Chondrocyte (in vitro differentiated cells): ENCODE measurements at regions not wholly inside any gene's neighbourhood (a gene's known extent, or its start where the extent isn't known, plus 50 kb on each side); places are given as distances from the start of the nearest gene placed in this dataset.

Experiments used
- DNase-seq: peaks from one replicate; pipeline ENCODE4 v3.0.0; 2021; ENCODE audit warnings: mixed read lengths, low spot score
- H3K27ac Mint-ChIP-seq: one replicate; pipeline ENCODE4 v1.8.0; 2021; ENCODE audit warnings: mild to moderate bottlenecking, moderate library complexity, mixed read lengths; ENCODE audit not compliant: unreplicated experiment
- H3K27me3 Mint-ChIP-seq: 2 replicates; pipeline ENCODE4 v1.8.0; 2021; ENCODE audit warnings: low read depth, mixed read lengths
- H3K36me3 Mint-ChIP-seq: 2 replicates; pipeline ENCODE4 v1.8.0; 2021; ENCODE audit warnings: low read depth, mixed read lengths
- H3K4me1 Mint-ChIP-seq: 2 replicates; pipeline ENCODE4 v1.8.0; 2021; ENCODE audit warnings: low read depth, mild to moderate bottlenecking, mixed read lengths
- H3K4me3 Mint-ChIP-seq: one replicate; pipeline ENCODE4 v1.8.0; 2021; ENCODE audit warnings: mild to moderate bottlenecking, moderate library complexity, mixed read lengths; ENCODE audit not compliant: unreplicated experiment
- H3K9me3 Mint-ChIP-seq: 2 replicates; pipeline ENCODE4 v1.8.0; 2021; ENCODE audit warnings: low read depth, mixed read lengths
- TF ChIP-seq, protein P1 (sequence below): fragments of 200-600 bp; sonication (generic); IDR thresholded peaks from 2 replicates; pipeline ENCODE4 v1.5.0; 2021; ENCODE audit warnings: antibody characterized with exemption, mild to moderate bottlenecking, moderate library complexity

DNA sequence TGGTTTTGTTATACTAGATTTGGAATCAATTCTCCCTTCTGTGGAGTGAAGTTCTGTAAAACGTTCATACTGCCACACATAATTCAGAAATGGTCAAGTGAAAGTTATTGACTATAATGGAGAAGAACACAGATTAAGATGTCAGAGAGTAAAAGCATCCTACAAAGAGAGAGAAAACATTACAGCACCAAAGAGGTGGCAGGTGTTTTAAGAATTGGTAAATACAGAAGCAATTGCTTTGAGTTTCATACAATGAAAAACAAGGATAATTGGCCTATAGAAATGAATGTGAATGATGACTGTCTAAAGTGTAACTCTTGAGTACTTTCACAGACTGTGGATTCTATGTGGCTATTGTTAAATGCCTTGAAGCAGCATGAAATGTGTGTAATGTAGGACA, 435.6 kb upstream of the SMIM31 start:
- no peak overlapping the region for H3K27ac Mint-ChIP-seq
- H3K9me3 Mint-ChIP-seq: peaks cover 5% of the 10 kb centered on the region
- DNase-seq: no peak
- H3K36me3 Mint-ChIP-seq: no peaks in the 10 kb centered on the region
- TF ChIP-seq, protein P1, sequence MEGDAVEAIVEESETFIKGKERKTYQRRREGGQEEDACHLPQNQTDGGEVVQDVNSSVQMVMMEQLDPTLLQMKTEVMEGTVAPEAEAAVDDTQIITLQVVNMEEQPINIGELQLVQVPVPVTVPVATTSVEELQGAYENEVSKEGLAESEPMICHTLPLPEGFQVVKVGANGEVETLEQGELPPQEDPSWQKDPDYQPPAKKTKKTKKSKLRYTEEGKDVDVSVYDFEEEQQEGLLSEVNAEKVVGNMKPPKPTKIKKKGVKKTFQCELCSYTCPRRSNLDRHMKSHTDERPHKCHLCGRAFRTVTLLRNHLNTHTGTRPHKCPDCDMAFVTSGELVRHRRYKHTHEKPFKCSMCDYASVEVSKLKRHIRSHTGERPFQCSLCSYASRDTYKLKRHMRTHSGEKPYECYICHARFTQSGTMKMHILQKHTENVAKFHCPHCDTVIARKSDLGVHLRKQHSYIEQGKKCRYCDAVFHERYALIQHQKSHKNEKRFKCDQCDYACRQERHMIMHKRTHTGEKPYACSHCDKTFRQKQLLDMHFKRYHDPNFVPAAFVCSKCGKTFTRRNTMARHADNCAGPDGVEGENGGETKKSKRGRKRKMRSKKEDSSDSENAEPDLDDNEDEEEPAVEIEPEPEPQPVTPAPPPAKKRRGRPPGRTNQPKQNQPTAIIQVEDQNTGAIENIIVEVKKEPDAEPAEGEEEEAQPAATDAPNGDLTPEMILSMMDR: no peak
- H3K4me3 Mint-ChIP-seq: no peak overlapping the region
- peaks cover 6% of the 10 kb centered on the region for H3K27me3 Mint-ChIP-seq
- no peaks in the 10 kb centered on the region for H3K4me1 Mint-ChIP-seq

DNA sequence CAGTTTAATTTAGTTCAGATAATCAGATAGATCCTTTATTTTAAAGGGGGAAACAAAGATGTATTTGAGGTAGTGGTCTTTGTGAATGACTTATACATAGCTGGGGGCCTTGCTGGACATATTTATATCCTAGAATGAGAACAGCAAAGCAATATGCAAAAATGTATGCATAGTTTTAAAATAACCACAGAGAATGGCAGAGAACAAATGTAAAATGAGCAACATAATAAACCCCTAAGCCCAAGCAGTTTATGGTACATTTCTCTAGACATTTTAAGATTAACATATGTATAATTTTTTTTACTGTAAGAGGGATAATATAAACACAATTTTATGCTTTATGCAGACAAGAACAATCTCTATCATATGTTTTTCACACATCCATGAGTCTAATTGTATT, 434.2 kb upstream of the SMIM31 start:
- H3K4me1 Mint-ChIP-seq: no peaks in the 10 kb centered on the region
- no peaks in the 10 kb centered on the region for H3K36me3 Mint-ChIP-seq
- peaks cover 5% of the 10 kb centered on the region for H3K9me3 Mint-ChIP-seq
- peaks cover 3% of the 10 kb centered on the region for H3K27me3 Mint-ChIP-seq
- DNase-seq: no peak
- H3K27ac Mint-ChIP-seq: no peak overlapping the region
- H3K4me3 Mint-ChIP-seq: no peak overlapping the region
- TF ChIP-seq, protein P1: no peak

- Mint-ChIP-seq H3K27me3 (peaks cover 3% of the 10 kb centered on the region), H3K4me1 (no peaks in the 10 kb centered on the region), H3K36me3 (no peaks in the 10 kb centered on the region), H3K9me3 (peaks cover 5% of the 10 kb centered on the region), H3K4me3 (no peak overlapping the region), H3K27ac (no peak overlapping the region)
- TF ChIP-seq, protein P1: no peak
- no peak for DNase-seq
Measured at GRCh38 chr4:164320847-164321246, 433.1 kb upstream of the SMIM31 start.

- Mint-ChIP-seq H3K4me1 (no peaks in the 10 kb centered on the region), H3K4me3 (no peak overlapping the region), H3K9me3 (no peaks in the 10 kb centered on the region), H3K36me3 (no peaks in the 10 kb centered on the region), H3K27ac (no peak overlapping the region), H3K27me3 (no peaks in the 10 kb centered on the region)
- TF ChIP-seq, protein P1: no peak
- no peak for DNase-seq
Measured at GRCh38 chr4:164326056-164326455, 427.9 kb upstream of the SMIM31 start.

GRCh38 chr4:164337219-164337944, 416.5 kb upstream of the SMIM31 start:
- TF ChIP-seq, protein P1: no peak
- peaks cover 31% of the 10 kb centered on the region for H3K9me3 Mint-ChIP-seq
- DNase-seq: no peak
- no peaks in the 10 kb centered on the region for H3K4me1 Mint-ChIP-seq
- no peak overlapping the region for H3K4me3 Mint-ChIP-seq
- H3K27ac Mint-ChIP-seq: no peak overlapping the region
- peaks cover 4% of the 10 kb centered on the region for H3K27me3 Mint-ChIP-seq
- no peaks in the 10 kb centered on the region for H3K36me3 Mint-ChIP-seq
